Mesodermal cell (in vitro differentiated cells): ENCODE measurements at regions not wholly inside any gene's neighbourhood (a gene's known extent, or its start where the extent isn't known, plus 50 kb on each side); places are given as distances from the start of the nearest gene placed in this dataset.

Source experiments
- H3K27ac ChIP-seq: 2 replicates; pipeline ENCODE4 v1.7.0; 2013; ENCODE audit warnings: mild to moderate bottlenecking, low read depth, low read length, moderate library complexity; ENCODE audit not compliant: severe bottlenecking
- H3K36me3 ChIP-seq: 2 replicates; pipeline ENCODE4 v1.7.1; 2013; ENCODE audit warnings: mild to moderate bottlenecking, low read length, moderate library complexity; ENCODE audit not compliant: control insufficient read depth, insufficient read depth
- H3K4me1 ChIP-seq: one replicate; pipeline ENCODE4 v1.7.1; 2013; ENCODE audit warnings: mild to moderate bottlenecking, low read length; ENCODE audit not compliant: insufficient read depth, control insufficient read depth, poor library complexity, severe bottlenecking
- H3K4me3 ChIP-seq: 2 replicates; pipeline ENCODE4 v1.7.0; 2013; ENCODE audit warnings: low read length, control low read depth, mild to moderate bottlenecking; ENCODE audit not compliant: insufficient read depth, poor library complexity, severe bottlenecking; ENCODE audit errors: extremely low read depth
- H3K9me3 ChIP-seq: 2 replicates; pipeline ENCODE4 v1.7.1; 2013; ENCODE audit warnings: mild to moderate bottlenecking, low read length, moderate library complexity; ENCODE audit not compliant: control insufficient read depth
- WGBS, 2 experiments: methylation state at CpG; one replicate each; pipeline ENCODE4 v1.1.5; 2013; ENCODE audit warnings: missing lambda C conversion rate in 2 of 2; ENCODE audit not compliant: insufficient coverage in 2 of 2; 5-methylcytosine and 5-hydroxymethylcytosine counted together

DNA sequence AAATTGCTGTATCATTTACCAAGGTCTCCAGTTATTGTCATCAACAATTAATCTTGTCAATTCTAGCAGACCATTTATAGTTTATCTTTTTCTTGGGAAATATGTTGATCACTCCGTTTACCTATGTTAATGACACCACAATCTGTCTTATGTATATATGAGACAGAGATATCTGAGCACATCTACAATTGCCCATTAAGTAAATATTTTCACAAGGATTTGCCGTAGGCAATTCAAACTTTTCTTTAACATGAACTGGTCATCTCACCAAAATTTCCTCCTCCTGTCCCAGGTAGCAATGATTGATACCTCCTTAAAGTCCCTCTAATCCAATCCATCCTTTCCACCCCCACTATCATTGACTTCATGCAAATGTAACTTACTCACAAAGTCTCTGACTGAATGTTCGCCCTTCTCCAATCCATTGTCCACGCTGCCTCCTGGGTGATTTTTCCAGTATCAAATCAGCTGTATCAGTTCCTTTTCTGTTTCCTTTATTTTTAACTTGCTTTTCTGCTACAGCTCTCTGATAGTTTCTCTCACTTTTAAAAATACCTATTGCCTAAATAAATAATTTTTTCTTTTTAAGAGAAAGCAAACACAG, 138.3 kb downstream of the GNAT3 start:
- 88 to 100% methylated on average over 2 to 3 of the region's 4 CpGs for WGBS, 2 experiments
- Histone ChIP-seq H3K4me1 (peaks cover 7% of the 10 kb centered on the region), H3K9me3 (no peaks in the 10 kb centered on the region), H3K27ac (no peak overlapping the region), H3K36me3 (no peaks in the 10 kb centered on the region), H3K4me3 (no peak overlapping the region)

DNA sequence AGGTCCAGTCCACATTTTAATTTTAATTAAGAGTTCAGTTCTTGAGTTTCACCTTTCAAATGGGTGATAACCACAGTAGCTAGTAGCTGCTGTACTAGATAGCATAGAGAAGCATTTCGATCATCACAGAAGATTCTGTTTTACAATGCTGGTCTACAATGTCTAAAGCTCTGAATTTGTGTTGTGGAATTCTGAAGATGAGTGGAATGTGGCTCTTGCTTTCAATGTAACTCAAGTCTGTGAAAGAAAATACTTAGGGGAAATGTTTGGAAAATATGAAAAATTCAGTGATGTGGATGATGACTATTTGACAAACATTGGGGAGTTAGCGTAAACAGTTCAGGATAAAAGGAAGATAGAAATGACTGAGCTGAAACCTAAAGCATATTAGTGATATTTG, 139.4 kb downstream of the GNAT3 start:
- H3K36me3 ChIP-seq, result no peaks in the 10 kb centered on the region
- no peak overlapping the region for H3K27ac ChIP-seq
- 93% methylated on average over 2 of the region's 2 CpGs for WGBS, 2 experiments
- peaks cover 7% of the 10 kb centered on the region for H3K4me1 ChIP-seq
- H3K4me3 ChIP-seq, result no peak overlapping the region
- H3K9me3 ChIP-seq, result no peaks in the 10 kb centered on the region

DNA sequence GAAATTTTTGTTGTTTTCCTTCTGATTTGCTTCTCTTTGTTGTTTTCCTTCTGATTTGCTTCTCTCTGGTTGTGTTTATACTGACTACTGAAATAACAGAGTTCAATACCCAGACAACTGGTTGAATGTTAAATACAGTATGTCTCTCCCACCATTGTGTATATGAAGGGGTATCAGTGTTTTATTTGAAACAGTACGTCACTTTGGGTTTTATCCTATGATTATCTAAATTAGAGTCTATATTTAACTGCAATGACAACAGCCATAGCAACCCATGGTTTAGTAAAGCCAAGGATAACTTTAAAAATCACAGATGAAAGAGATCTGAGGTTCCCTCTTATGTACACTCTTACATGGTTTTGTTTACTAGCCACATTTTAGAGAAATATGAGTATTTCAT, 141.3 kb downstream of the GNAT3 start:
- WGBS, 2 experiments, result no CpG with 5 or more reads among the region's 1 CpG
- peaks cover 7% of the 10 kb centered on the region for H3K4me1 ChIP-seq

DNA sequence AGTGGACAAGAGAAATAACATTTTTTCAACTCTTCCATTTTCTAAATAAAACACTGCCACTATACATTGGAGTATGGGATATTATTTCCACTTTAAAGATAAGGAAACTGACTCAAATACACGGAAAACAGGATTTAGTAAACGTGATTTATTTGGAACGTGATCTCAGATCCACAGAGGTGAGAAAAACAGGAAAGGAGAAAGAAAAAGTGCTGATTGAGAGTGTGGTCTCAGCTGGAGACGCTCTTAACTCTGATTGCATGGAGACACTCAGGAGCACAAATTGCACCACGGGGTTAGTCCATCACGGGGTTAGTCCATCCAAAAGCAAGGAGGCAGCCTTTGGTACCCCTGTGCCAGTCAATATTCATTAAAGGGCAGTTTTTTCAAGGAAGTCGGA, 142.5 kb downstream of the GNAT3 start:
- Histone ChIP-seq H3K4me1 (peaks cover 7% of the 10 kb centered on the region), H3K36me3 (no peaks in the 10 kb centered on the region), H3K27ac (no peak overlapping the region), H3K9me3 (peaks cover 15% of the 10 kb centered on the region), H3K4me3 (no peak overlapping the region)
- 92 to 96% methylated on average over 3 to 7 of the region's 7 CpGs for WGBS, 2 experiments

More for the DNA sequence above, 141.3 kb downstream of the GNAT3 start:
- Histone ChIP-seq H3K27ac (no peak overlapping the region), H3K36me3 (no peaks in the 10 kb centered on the region), H3K9me3 (peaks cover 9% of the 10 kb centered on the region), H3K4me3 (no peak overlapping the region)

DNA sequence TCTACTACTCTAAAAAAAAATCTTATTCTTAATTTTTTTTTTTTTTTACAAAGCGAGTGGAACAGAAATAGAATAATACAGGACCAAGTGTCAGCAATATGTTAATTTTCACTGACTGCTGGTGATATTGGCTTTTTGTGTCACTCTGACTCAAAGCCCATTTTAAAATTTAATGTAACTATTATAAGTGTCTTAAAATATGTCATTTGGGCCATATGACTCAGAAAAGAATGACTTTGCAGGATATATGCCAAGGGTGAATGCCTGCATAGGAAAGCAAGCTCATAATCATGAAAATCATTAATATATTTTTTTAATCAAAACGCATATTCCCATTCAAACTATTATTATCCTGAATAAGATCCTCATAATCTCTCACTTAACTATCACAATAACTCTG, 149.2 kb downstream of the GNAT3 start:
- Histone ChIP-seq H3K36me3 (no peaks in the 10 kb centered on the region), H3K9me3 (peaks cover 15% of the 10 kb centered on the region), H3K27ac (no peak overlapping the region), H3K4me1 (no peaks in the 10 kb centered on the region), H3K4me3 (no peak overlapping the region)
- WGBS, 2 experiments, result 86 to 100% methylated on average over 1 of the region's 2 CpGs

DNA sequence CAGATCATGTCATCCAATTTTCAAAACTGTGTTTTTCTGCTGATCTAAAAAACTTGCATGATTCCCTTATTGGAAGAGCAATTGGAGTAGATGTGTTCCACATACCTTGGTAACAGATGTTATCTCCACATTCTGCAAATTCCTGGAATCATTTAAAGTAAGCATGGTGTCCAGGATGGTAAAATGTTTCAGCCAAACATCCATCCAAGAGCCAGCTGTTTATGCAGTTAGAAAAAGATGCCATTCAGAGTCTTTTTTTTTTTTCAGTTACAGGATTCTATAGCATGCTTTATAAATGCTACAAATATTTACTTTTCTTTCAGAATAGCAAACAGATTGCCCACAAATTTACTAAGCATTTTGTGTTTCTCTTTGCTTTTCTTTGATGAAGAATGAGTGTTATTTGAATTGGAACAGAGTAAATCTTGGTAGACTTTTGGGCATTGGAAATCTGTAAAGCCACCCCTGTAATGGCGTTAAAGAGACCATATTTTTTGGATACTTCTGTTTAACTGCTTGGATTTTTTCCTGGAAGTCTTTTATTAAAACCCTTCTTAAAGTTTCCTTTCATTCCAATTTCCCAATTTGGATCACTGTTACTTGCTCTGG, 149.8 kb downstream of the GNAT3 start:
- H3K4me3 ChIP-seq, result no peak overlapping the region
- no CpG with 5 or more reads among the region's 1 CpG for WGBS, 2 experiments
- no peak overlapping the region for H3K27ac ChIP-seq
- H3K9me3 ChIP-seq, result peaks cover 15% of the 10 kb centered on the region
- no peaks in the 10 kb centered on the region for H3K4me1 ChIP-seq
- no peaks in the 10 kb centered on the region for H3K36me3 ChIP-seq

DNA sequence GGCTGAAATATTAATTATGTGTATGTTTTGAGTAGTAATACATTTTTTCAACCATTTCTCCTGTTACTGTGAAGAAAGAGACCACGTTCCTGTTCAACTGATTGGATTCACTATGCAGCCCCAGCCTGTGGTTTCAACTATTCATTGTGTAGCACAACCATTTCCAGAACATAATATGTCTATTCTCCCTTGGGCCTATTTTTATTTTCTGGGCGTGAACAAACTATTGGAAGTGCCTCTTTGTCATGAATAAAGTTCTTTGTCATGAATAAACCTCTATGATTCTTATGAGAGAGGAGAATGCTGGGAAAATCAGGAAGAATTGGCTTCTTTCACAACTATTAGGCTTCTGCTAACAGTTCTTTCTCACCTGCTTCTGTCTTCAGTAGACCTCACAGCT, 152.4 kb downstream of the GNAT3 start:
- Histone ChIP-seq H3K36me3 (no peaks in the 10 kb centered on the region), H3K27ac (no peak overlapping the region), H3K9me3 (no peaks in the 10 kb centered on the region), H3K4me1 (no peaks in the 10 kb centered on the region), H3K4me3 (no peak overlapping the region)
- 83% methylated on average over 1 of the region's 2 CpGs; no CpG with 5 or more reads in 1 of the 2 experiments for WGBS, 2 experiments

DNA sequence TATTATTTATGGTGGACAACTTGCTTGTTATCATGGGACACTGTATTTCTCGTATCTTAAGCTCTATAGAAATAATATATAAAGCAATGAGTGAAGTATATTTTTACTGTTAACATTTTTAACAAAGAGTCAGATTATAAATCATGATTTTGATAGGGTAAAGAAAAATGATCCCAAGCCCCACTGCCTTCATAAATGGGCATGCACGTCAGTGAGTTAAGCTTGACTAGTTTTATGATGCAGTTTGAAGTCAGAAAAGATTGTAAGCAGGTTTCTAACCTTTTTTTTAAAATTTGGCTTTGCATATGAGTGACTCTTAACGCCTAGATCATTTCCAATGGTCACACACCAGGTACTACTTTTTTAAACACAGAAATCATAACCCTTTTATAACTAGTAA, 152.8 kb downstream of the GNAT3 start:
- no CpG with 5 or more reads among the region's 3 CpGs for WGBS, 2 experiments
- no peaks in the 10 kb centered on the region for H3K9me3 ChIP-seq
- H3K27ac ChIP-seq, result no peak overlapping the region
- H3K4me1 ChIP-seq, result no peaks in the 10 kb centered on the region
- no peak overlapping the region for H3K4me3 ChIP-seq
- H3K36me3 ChIP-seq, result no peaks in the 10 kb centered on the region

DNA sequence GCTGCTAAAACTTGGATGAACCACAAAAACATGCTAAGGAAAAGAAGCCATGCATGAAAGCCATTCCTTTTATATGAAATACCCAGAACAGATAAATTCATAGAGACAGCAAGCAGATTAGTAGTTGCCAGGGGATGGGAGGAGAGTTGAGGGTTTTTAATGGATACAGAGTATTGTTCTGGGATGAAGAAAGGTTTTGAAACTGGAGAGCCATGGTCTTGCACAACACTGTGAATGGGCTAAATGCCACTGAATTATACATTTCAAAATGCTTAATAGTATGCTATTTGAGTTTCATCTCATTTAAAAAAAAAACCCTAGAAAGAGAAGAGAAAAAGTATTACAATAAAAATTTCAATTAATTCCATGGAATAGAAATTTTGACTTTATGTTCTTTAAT, 154.3 kb downstream of the GNAT3 start:
- H3K9me3 ChIP-seq, result no peaks in the 10 kb centered on the region
- H3K27ac ChIP-seq, result no peak overlapping the region

DNA sequence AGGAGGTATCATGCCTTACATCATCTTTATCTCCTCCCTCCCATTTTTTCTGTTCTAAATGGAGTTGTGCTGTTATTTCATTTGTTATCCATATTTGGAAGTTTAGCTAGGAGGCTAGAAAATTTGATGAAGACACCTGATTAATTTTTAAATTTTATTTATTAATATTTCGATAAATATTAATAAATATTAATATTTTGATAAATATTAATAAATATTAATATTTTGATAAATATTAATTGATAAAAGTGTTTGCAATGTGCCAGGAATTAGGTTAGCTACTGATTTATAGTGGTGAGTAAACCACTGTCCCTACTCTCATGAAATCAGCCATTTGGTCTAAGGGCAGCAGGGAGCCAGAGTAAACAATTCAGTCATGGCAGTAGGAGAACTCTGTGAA, 161.4 kb downstream of the GNAT3 start:
- H3K9me3 ChIP-seq, result no peaks in the 10 kb centered on the region
- no CpG with 5 or more reads among the region's 1 CpG for WGBS, 2 experiments
- H3K4me3 ChIP-seq, result no peak overlapping the region
- no peaks in the 10 kb centered on the region for H3K4me1 ChIP-seq
- no peak overlapping the region for H3K27ac ChIP-seq
- no peaks in the 10 kb centered on the region for H3K36me3 ChIP-seq

More for the DNA sequence above, 154.3 kb downstream of the GNAT3 start:
- H3K4me1 ChIP-seq, result no peaks in the 10 kb centered on the region
- H3K36me3 ChIP-seq, result no peaks in the 10 kb centered on the region
- H3K4me3 ChIP-seq, result no peak overlapping the region

DNA sequence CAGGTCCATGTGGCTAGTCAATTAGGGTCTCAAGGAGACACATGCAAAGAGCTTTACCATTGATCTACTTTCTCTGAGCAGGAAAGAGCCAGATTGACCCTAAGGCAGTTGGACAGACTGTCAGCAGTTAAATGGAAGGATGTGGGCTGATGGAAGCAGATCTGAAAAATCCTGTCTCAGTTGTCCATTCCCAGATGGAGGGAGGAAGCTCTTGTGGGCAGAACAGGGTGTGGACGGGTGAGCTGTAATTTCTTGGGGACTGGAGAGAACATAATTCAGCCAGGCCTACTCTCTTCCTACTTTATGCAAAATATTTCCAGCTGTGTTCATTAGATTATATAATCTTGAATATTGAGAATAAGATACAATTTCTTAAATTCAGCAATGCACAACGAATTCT, 163.6 kb downstream of the GNAT3 start:
- no peak overlapping the region for H3K4me3 ChIP-seq
- H3K4me1 ChIP-seq, result no peaks in the 10 kb centered on the region
- H3K9me3 ChIP-seq, result no peaks in the 10 kb centered on the region
- no CpG with 5 or more reads among the region's 2 CpGs for WGBS, 2 experiments
- no peak overlapping the region for H3K27ac ChIP-seq
- H3K36me3 ChIP-seq, result no peaks in the 10 kb centered on the region
